ENCODE measurements at regions not wholly inside any gene's neighbourhood (a gene's known extent, or its start where the extent isn't known, plus 50 kb on each side); places are given as distances from the start of the nearest gene placed in this dataset.
"Not testable (repeated sequence)": the region's sequence is repeated elsewhere in the genome, so short reads cannot be mapped to it uniquely, and the experiment has no call there.

GRCh38 chr15:30688684-30689083 lies 62.8 kb downstream of the ARHGAP11B start:
- not testable (repeated sequence) for H3K27ac ChIP-seq

DNA sequence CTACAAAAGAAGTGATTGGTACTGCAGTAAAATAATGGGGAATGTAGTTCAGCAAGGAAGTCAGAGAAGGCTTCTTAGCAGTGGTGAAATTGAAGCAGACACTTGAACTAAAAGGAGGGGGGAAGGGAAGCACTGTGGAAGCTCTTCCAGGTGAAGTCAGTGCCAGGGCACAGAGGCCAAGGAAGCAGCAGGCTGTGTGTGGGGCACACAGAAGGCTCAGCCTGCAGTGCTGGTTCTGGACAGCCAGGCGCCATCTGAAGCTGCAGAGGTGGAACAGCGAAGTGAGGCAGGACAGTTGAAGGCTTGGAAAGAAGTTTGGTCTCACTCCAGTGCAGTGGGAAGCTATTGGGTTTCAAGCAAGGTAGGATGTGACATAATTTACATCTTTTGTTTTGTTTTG lies 64.2 kb downstream of the ARHGAP11B start:
- not testable (repeated sequence) for H3K27ac ChIP-seq

DNA sequence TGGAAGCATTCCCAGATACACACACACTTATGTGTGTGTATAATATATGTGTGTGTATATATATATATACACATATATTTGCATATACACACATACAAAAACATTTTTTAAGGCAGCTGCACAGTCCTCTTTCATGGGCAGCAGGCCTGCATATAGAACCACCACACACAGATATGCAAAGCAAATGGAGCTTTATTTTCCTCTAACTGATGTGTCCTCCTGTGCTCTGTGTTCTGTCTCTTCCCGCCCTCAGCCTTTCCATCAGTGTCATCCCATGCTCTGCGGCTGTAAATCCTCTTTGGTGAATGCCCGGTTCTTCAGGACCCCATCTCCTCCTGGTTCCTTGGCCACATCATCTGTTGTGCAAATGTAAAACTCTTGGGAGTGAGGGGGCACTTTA lies 69.9 kb downstream of the ARHGAP11B start:
- not testable (repeated sequence) for H3K27ac ChIP-seq

GRCh38 chr15:30696439-30697314 lies 70.7 kb downstream of the ARHGAP11B start:
- H3K27ac ChIP-seq = not testable (repeated sequence)

- not testable (repeated sequence) for H3K27ac ChIP-seq
These were observed 71.4 kb downstream of the ARHGAP11B start for GRCh38 chr15:30697315-30697685.

GRCh38 chr15:30700006-30700597 lies 74.2 kb downstream of the ARHGAP11B start:
- H3K27ac ChIP-seq = not testable (repeated sequence)

DNA sequence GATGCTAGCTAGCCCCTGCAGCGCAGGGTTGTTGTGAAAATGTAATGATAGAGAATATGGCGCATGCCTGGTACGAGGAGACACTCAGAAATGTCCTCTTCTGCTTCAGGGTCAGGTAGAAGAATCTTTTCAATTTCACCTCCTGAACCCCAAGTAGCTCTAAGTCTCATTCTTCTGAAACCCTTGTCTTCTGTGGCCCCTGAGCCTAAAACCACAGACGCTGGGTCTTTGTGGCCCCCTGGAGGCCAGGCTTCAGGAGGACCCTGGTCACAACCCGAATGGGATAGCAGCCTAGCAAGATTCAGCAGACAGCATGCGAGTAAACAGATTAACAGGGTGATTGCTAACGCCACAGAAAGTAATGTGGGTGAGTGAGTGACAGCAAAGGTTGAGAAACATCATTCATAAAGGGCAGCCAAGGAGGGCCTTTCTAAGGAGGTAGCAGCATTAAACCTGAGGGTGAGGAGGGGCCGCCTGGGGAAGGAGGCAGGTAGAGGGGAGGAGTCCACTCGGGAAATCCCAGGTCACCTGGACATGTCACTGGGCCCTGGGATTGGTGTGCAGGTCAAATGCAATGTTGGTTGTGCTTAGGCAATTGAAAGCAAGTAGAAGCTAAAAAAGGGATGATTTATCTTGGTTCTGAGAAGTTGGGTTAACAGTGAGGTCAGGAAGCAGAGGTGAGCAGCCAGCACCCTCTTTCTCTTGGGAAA lies 82.2 kb downstream of the ARHGAP11B start:
- H3K27ac ChIP-seq = not testable (repeated sequence)

GRCh38 chr15:30708809-30709208 lies 82.9 kb downstream of the ARHGAP11B start:
- H3K27ac ChIP-seq = not testable (repeated sequence)

GRCh38 chr15:30718038-30718643 lies 92.2 kb downstream of the ARHGAP11B start:
- not testable (repeated sequence) for H3K27ac ChIP-seq

- H3K27ac ChIP-seq = not testable (repeated sequence)
These were observed 93.4 kb downstream of the ARHGAP11B start for GRCh38 chr15:30719363-30719762.

- not testable (repeated sequence) for H3K27ac ChIP-seq
These were observed 94.9 kb downstream of the ARHGAP11B start for GRCh38 chr15:30720825-30721224.

GRCh38 chr15:30721529-30721928 lies 95.6 kb downstream of the ARHGAP11B start:
- H3K27ac ChIP-seq = not testable (repeated sequence)

- not testable (repeated sequence) for H3K27ac ChIP-seq
These were observed 97.7 kb downstream of the ARHGAP11B start for GRCh38 chr15:30723540-30724175.

GRCh38 chr15:30729880-30730590 lies 104.1 kb downstream of the ARHGAP11B start:
- H3K27ac ChIP-seq = not testable (repeated sequence)

DNA sequence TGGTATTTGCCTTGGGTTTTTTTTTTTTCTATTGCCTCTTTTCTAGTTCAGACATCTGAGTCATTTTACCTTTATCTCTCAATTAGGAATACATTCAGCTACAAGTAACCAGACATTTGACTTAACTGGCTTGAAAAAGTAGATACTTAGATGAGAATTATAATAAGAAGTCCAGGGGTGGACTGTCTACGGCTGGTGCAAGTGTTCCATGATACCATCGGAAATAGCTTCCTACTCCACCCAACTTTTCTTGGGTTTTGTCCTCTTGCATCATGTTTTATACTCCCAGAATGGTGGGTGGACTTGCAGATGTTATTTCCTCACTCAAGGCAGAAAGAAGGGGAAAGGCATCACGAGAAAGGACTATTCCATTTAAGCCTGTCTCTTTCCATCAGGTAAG lies 104.7 kb downstream of the ARHGAP11B start:
- not testable (repeated sequence) for H3K27ac ChIP-seq

DNA sequence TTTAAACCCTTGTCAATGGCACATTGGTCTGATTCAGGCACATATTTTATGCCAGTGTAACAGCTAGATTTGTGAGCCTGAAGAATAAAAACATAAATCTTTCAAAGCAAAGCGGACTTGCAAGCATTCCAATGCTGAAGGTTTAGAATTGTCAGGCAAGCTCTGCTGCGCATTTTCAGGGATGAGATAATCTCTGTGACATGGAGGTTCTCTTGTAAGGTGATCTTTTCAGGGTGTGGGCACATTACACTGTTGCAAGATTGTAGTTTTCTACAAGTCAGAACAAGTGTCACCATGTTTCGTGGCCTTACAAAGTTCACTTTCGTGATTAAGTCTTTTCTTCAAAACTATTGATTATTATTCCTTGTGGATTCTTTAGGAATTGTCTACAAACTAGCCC lies 106.2 kb downstream of the ARHGAP11B start:
- not testable (repeated sequence) for H3K27ac ChIP-seq

DNA sequence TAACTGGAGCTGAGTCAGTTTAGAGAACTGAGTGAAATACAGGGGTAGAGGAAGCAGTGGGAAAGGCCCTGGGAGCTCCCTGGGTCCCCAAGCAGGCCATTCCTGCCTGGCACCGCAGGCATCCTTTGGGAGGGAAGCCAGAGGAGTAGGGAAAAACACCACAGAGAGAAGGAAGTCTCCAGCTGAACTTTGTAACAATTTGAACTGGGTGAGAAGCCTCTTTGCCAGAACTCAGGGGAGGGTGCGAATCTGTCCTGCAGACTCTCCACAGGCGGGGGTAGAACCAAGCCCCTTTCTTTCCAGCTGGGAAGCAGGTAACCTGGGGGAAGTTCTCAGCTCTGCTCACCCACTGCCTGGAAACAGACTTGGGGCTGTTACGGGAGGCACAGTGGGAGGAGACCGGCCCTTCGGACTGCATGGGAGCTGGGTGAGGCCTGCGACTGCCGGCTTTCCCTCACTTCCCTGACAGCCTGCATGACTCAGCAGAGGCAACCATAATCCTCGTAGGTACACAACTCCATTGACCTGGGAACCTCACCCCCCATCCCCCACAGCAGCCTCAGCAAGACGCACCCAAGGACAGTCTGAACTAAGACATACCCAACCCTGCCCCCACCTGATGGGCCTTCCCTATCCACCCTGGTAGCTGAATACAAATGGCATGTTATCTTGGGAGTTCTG lies 110.1 kb downstream of the ARHGAP11B start:
- not testable (repeated sequence) for H3K27ac ChIP-seq

DNA sequence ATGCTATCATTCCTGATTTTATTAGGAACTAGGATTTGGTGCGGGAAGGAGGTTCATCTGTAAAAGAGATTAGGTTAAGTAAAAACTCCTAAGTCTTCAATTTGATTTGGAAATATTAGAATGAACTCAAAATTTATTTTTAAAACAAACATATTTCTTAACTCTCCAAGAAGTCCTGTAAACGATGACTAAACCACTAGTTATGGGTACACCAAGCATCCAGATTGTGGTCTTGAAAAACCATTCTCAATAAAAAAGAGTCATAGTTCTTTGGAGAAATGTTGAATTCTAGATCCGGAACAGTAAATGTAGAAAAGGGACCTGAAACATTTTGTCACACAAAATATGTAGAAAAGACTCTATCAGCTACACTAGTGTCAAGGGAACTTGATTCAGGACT lies 116.9 kb downstream of the ARHGAP11B start:
- H3K27ac ChIP-seq = not testable (repeated sequence)

- not testable (repeated sequence) for H3K27ac ChIP-seq
These were observed 123.1 kb downstream of the ARHGAP11B start for GRCh38 chr15:30749048-30749447.

GRCh38 chr15:30755036-30755687 lies 129.2 kb downstream of the ARHGAP11B start:
- H3K27ac ChIP-seq = not testable (repeated sequence)

Measured in C4-2B (cell line).